GM18867 (cell line): ENCODE measurements at regions not wholly inside any gene's neighbourhood (a gene's known extent, or its start where the extent isn't known, plus 50 kb on each side); places are given as distances from the start of the nearest gene placed in this dataset.

Source experiments
- ATAC-seq: cut with Tn5 transposase; IDR thresholded peaks from one replicate; pipeline ENCODE4 v1.9.1; 2021; ENCODE audit warnings: mild to moderate bottlenecking, moderate library complexity; ENCODE audit not compliant: unreplicated experiment

DNA sequence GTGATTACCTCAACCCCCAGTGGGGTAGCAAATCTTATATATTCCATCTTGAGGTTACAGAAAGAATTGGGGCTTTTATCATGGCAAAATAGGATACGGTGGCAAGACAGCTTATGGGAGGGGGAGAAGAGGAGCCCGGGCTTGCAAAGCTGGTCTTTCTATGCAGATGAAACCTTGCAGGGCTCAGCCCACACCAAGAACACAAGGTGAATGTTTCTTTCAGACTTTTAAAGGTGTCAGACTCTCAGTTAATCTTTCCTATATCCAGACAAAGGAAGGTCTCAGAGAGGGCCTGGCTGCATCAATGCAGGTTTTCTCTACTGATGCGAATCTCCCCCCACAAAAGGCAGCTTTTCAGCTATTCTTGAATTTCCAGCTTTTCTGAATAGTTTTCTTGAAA lies 59.9 kb upstream of the WDR17 start:
- no peak for ATAC-seq

DNA sequence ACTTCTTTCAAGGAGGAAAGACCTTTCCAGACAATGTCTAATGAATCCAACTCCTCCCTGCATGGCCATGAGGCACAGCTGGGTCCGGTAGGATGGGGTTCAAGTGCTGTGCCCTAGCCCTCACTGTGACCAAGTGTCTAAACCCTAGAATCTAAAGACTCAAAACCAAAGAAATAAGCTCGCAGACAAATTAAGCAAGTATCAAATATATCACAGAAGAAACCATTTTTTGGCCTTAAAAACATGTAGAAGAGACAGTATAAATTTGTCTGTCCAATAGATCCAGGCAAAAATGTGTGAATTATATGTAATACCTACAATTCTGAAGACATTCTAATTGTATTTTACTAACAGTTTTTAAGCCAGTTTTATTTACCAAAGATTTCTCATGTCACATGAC lies 56.4 kb upstream of the WDR17 start:
- ATAC-seq: no peak

DNA sequence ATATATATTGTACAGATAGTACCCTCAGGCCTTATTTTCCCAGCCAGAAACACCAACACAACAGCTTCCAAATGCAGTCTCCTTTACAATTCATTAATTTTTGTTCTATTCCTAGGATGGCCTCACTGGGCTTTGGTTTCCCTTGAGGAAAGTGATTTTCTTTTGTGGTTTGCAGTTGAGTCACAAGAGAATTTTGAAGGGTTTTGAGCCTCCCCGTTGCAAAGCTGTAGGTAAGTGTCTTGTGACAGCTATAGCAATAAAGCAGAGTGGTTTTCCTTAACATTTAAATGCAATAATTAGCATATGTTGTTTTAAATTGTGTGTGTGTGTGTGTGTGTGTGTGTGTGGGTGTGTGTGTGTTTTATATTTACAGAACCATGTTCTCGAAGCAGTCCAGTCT lies 54.1 kb upstream of the WDR17 start:
- no peak for ATAC-seq

DNA sequence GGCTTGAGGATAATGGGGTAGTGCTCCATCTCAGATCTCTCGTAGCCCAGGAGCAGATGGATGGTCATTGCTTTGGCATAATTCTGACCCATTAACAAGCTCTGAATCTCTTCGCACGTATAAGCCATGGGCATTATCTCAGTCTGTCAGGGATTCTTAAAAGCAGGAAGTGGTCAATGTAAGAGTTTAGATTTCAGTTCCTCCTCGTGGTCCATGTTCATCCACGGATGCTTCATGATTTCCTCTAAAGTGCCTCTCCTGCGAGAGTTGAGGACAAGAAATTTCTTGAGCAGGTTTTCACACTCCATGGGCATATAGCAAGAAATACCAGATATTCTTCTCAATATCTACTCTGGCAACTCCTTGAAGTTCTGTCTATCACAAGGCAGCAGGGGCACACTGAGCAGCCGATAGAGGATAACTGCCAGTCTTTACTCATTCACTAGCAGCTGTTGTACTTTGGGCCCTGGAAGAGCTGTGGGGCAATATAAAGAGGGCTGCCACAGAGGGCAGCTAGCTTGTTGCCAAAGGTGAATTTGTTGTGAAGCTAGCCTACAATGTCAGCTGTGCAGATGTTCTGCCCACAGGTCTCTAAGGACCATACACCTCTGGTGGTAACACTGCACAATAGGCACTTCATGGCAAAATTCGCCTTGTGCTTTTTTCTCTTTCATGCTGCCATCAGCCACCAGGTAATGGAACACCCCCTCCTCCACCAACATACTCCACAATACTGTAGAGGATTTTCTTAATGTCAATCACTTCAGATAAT lies 52.0 kb upstream of the WDR17 start:
- ATAC-seq: peak; percentile 81

DNA sequence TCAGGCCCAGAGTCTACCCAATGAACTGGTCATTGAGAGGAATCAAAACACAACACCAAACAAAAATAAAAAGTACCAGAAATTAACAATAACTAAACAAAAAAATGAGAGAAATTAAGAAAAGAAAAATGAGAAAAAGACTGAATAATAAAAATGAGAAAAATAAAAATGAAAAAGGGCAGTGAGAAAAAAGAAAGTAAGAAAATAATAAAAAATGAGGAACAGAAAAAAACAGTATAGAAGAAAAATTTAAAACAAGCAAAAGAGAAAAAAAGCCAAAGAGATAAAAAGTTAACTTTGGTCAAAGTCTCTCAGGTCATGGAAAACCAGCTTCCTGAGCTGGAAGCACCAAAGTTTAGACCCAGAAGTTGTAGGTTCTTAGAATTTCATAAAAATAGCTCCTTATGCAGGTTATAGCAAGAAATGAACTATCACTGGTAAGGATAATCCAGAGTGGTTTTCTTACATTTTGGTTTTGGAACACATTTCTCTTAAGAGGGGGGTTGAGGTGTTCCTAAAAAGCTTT lies 51.0 kb upstream of the WDR17 start:
- ATAC-seq: no peak
